CD4-positive, alpha-beta T cell treated with Interleukin-10 for 1 hour (primary cell): ENCODE measurements at regions not wholly inside any gene's neighbourhood (a gene's known extent, or its start where the extent isn't known, plus 50 kb on each side); places are given as distances from the start of the nearest gene placed in this dataset.
"Not testable (repeated sequence)": the region's sequence is repeated elsewhere in the genome, so short reads cannot be mapped to it uniquely, and the experiment has no call there.

Experiments
- DNase-seq: peaks from one replicate; pipeline ENCODE4 v3.0.0-alpha.2; 2020

- not testable (repeated sequence) for DNase-seq
Measured at GRCh38 chr9:39567396-39567795, 211.9 kb downstream of the SPATA31A1 start.

GRCh38 chr9:39568900-39569299, 213.4 kb downstream of the SPATA31A1 start:
- not testable (repeated sequence) for DNase-seq

- not testable (repeated sequence) for DNase-seq
Measured at GRCh38 chr9:39573024-39574022, 217.9 kb downstream of the SPATA31A1 start.

GRCh38 chr9:39579000-39579399, 223.5 kb downstream of the SPATA31A1 start:
- DNase-seq = not testable (repeated sequence)

GRCh38 chr9:39581296-39581695, 225.8 kb downstream of the SPATA31A1 start:
- not testable (repeated sequence) for DNase-seq

DNA sequence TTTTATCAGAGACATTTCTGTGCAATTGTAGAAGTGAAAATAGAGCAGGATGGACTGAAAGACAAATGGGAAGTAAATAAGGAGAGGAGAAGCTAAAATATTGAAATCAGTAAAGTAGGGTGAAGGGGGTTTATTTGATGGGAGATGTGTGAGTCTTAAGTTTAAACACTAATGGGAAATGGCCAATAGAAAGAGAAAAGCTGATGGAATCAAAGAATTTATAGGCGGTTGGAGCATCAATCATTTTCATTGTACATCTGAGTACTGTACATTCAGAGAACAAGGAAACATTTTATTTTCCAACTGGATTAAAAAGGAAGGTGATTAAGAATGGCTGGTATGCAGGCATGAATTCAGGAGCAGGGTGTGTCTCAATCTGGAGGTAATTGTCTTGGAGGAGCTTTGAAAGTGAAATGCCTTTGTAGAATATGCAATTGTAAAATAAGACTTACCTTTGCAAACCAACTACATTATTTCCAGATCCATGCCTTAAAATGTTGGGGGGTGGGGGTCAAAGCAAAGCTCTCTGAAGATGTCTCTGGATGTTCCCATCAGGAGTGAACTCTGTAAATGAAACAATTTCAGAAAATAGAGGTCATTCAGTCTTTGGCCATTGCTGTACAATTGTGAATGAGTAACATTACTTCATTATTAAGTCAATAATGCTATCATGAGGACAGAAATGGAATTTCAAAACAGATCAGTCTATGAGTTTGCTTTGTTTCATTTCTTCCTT, 227.4 kb downstream of the SPATA31A1 start:
- DNase-seq = not testable (repeated sequence)

GRCh38 chr9:39583413-39583747, 227.9 kb downstream of the SPATA31A1 start:
- DNase-seq = not testable (repeated sequence)

DNA sequence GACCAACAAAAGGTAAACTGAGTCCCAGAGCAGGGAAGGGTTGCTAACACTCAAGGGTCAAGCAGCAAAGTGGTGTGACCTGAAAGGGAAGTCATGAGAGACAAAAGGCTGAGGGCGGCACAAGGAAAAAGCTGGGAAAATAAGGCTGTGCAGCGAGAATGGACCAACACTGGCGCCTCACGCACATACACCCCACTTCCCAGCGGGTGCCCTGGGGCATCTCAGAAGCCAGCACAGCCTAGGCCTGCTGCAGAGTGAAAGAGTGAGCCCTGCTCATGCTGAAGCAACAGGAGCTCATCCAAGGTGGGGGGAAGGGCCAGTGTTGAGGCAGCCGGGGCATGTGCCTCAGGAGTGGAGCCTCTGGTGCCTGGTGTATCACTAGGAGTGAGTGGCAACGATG, 229.8 kb downstream of the SPATA31A1 start:
- DNase-seq = not testable (repeated sequence)

DNA sequence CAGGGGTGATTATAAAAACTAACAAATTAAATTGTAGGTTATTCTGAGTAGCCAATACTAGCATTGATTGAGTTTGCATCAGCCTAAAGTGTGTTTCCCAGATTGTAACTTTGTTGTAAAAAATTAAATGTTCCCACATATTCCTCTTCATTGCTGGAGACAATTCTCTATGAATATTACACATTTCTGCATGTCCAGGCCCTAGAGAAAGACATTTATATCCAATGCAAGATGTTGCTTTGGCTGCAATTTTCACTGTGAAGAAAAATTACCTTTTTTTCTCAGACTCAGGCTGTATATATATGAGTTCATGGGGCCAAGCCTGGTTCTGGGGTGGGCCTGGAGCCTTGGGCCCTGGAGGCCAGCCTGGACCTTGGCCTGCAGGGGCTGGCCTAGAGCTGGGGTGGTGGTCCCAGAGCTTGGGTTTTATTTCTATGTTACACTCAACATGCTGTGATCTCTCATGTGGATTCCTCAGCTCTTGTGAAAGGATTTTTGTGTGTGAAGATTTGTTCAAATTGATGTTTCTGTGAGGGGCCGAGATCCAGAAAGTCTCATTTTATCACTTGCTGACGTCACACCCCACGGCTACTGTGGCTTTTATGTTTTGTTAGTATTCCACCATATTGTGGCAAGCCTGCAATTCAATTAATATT, 232.5 kb downstream of the SPATA31A1 start:
- no peak for DNase-seq

DNA sequence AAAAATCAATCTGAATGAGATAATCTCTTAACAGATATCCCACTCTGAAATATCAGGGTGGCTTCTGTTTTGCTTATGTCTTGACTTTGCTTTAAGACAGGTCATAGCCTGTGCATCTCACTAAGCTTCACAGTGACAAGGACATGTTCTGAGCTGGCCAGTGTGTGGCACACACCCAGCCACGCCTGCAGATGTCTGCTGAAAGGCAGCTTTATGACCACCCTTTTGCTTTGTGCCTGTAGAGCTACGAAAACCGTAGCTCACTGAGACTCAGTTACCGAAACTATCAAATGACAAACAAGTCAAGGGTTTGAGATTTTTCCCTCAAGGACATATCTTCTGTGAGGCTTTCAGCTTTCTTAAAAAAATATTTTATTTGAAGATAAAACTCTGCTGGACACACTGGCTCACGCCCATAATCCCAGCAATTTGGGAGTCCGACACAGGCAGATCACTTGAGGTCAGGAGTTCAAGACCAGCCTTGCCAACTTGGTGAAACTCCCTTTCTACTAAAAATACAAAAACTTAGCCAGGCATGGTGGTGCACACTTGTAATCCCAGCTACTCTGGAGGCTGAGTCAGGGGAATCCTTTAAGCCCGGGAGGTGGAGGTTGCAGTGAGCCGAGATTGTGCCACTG, 233.2 kb downstream of the SPATA31A1 start:
- DNase-seq = no peak

GRCh38 chr9:39604089-39604488, 248.6 kb downstream of the SPATA31A1 start:
- not testable (repeated sequence) for DNase-seq

- DNase-seq = not testable (repeated sequence)
Measured at GRCh38 chr9:39611449-39612231, 256.2 kb downstream of the SPATA31A1 start.

DNA sequence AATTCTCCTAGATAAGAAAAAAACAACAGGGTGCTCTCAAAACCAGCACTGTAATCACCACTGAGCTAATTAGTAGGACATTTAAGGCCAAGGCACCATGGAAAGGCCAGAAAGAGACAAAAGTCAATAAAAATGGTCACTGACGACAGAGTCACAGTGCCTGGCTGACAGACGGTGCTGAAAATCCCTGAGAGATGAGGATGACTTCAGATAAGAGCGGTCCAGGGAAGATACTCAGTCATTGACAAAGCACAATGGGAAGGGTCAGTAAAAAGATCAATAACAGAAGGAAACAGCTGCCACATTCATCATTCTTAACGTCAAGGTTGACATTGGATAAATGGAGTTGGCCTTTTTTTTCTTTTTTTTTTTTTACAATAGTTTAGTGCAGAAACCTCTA, 261.0 kb downstream of the SPATA31A1 start:
- not testable (repeated sequence) for DNase-seq

DNA sequence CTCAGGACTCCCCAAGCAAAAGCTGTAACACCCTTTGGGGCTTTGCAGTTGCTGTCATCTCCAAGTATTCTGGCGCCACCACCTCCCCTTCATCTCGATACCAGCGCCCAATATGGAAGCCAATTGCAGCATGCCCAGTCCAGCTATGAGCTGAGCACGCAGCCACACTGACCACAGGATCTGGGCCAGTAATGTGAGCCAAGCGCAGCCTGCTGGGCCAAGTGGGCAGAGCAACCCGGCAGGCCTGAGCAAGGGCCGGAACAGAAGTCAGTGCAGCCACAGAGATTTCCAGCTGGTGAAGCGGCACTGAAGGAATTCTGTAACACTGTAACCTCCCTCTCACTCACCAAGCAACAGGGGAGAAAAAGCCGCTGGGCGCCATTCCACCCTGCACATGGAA, 268.6 kb downstream of the SPATA31A1 start:
- DNase-seq = not testable (repeated sequence)

DNA sequence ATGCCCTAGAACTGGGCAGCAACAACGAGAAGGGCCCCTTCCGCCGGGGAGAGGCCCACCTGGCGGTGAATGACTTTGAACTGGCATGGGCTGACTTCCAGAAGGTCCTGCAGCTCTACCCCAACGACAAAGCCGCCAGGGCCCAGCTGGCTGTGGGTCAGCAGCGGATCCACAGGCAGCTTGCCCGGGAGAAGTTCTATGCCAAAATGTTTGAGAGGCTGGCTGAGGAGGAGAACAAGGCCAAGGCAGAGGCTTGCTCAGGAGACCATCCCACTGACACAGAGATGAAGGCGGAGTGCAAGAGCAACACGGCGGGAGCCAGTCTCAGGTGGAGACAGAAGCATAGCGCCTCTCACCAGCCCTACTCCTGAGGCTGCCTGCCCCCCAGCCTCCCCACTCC, 276.6 kb downstream of the SPATA31A1 start:
- not testable (repeated sequence) for DNase-seq

DNA sequence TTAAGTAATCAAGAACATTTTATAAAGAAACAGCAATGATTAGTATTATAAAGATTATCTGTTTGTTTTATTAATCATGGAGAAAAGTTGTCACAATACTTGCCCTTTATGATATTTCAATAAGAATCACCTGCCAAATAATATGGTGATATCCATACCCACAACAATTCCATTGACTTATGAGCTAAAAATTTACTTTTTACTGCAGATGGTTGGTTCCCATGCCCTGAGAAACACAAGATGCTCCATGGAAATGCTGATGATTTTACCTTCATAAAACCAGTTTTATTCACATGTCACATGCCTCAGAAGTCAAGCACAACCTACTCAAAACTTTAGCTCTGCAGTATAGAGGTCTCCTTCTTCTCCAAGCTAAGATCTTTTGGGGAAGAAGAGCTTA, 293.6 kb downstream of the SPATA31A1 start:
- not testable (repeated sequence) for DNase-seq

GRCh38 chr9:39656960-39657603, 301.6 kb downstream of the SPATA31A1 start:
- not testable (repeated sequence) for DNase-seq

- DNase-seq = not testable (repeated sequence)
Measured at GRCh38 chr9:39663020-39663419, 307.6 kb downstream of the SPATA31A1 start.

- not testable (repeated sequence) for DNase-seq
Measured at GRCh38 chr9:39663713-39664112, 308.2 kb downstream of the SPATA31A1 start.

GRCh38 chr9:39665020-39665419, 309.6 kb downstream of the SPATA31A1 start:
- not testable (repeated sequence) for DNase-seq
